ENCODE measurements at regions not wholly inside any gene's neighbourhood (a gene's known extent, or its start where the extent isn't known, plus 50 kb on each side); places are given as distances from the start of the nearest gene placed in this dataset.

DNA sequence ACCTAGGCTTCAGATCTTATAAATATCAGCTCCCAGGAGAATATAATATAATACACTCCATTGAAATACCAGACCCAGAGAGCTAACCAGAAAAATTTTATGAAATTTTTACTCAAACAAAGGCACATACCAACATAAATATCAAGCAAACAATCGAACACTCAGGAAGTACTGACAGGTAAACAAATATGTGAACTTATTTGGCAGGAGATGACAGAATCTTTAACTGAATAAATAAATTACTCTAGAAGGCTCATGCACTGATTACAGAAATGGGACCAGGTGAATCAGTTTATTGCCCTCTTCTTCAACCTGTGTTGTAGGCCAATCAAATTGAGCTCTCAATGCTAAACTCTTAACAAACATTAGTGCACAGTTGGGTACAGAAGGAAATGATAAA is 225.2 kb upstream of the PABPC4L start:
- Histone ChIP-seq H2AFZ (no peak overlapping the region), H3K4me3 (no peak overlapping the region), H3K4me2 (no peak overlapping the region), H3K4me1 (ENCODE audit: insufficient read depth) (no peaks in the 10 kb centered on the region), H3K27me3 (no peaks in the 10 kb centered on the region), H3K9me3 (ENCODE audit: low read depth) (no peaks in the 10 kb centered on the region), H3K9me2 (replicated peaks; ENCODE audit: insufficient read depth) (no peaks in the 10 kb centered on the region), H3K36me3 (replicated peaks; ENCODE audit: insufficient read depth, low read depth) (no peaks in the 10 kb centered on the region), H4K20me1 (ENCODE audit: insufficient read depth, poor library complexity, severe bottlenecking) (no peaks in the 10 kb centered on the region), H3K79me2 (no peaks in the 10 kb centered on the region), H3K27ac (no peak overlapping the region)
- WGBS (ENCODE audit: low lambda C conversion rate, missing lambda C conversion rate), result 62% methylated on average over 1 of the region's 1 CpG
- DNase-seq (ENCODE audit: low spot score), result no peak
- TF ChIP-seq EZH2 (IDR thresholded peaks at IDR 0.05; ENCODE audit: borderline replicate concordance), result no peak
- no peak for TF ChIP-seq EZH2phosphoT487 (IDR thresholded peaks at IDR 0.05; ENCODE audit: low read depth, severe bottlenecking, unreplicated experiment)
- TF ChIP-seq CTCF (IDR thresholded peaks at IDR 0.05; ENCODE audit: poor library complexity), result no peak

GRCh38 chr4:134425756-134426155 is 224.2 kb upstream of the PABPC4L start:
- TF ChIP-seq EZH2phosphoT487 (IDR thresholded peaks at IDR 0.05; ENCODE audit: low read depth, severe bottlenecking, unreplicated experiment) (no peak), CTCF (IDR thresholded peaks at IDR 0.05; ENCODE audit: poor library complexity) (no peak), EZH2 (IDR thresholded peaks at IDR 0.05; ENCODE audit: borderline replicate concordance) (no peak)
- 62% methylated on average over 3 of the region's 3 CpGs for WGBS (ENCODE audit: low lambda C conversion rate, missing lambda C conversion rate)
- H3K9me2 ChIP-seq (replicated peaks; ENCODE audit: insufficient read depth), result no peaks in the 10 kb centered on the region
- H3K27ac ChIP-seq, result no peak overlapping the region
- H2AFZ ChIP-seq, result no peak overlapping the region
- H3K36me3 ChIP-seq (replicated peaks; ENCODE audit: insufficient read depth, low read depth), result no peaks in the 10 kb centered on the region
- no peaks in the 10 kb centered on the region for H3K4me1 ChIP-seq (ENCODE audit: insufficient read depth)
- no peak for DNase-seq (ENCODE audit: low spot score)
- no peaks in the 10 kb centered on the region for H4K20me1 ChIP-seq (ENCODE audit: insufficient read depth, poor library complexity, severe bottlenecking)
- no peaks in the 10 kb centered on the region for H3K9me3 ChIP-seq (ENCODE audit: low read depth)
- no peaks in the 10 kb centered on the region for H3K27me3 ChIP-seq
- no peak overlapping the region for H3K4me3 ChIP-seq
- H3K4me2 ChIP-seq, result no peak overlapping the region
- no peaks in the 10 kb centered on the region for H3K79me2 ChIP-seq

DNA sequence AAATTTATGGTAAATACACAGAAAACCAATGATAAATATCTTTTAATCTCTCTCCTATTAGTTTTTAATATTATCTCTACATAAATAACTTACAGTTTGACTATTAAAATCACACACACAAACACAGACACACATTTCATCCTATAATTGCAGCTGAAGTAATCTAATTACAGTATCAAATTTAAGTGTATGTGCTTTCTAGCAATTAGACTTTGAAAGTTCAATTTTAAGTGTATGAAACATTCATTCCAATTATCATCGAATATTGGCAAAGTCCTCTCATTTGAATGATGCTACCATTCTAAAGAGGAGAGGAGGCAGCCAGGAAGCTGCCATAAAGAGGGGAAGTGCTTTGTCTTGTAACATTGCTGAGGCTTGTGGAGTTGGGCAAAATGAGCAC is 221.2 kb upstream of the PABPC4L start:
- WGBS (ENCODE audit: low lambda C conversion rate, missing lambda C conversion rate), result 76% methylated on average over 1 of the region's 1 CpG
- no peaks in the 10 kb centered on the region for H3K36me3 ChIP-seq (replicated peaks; ENCODE audit: insufficient read depth, low read depth)
- H2AFZ ChIP-seq, result no peak overlapping the region
- no peak overlapping the region for H3K4me2 ChIP-seq
- H3K27ac ChIP-seq, result no peak overlapping the region
- H3K9me2 ChIP-seq (replicated peaks; ENCODE audit: insufficient read depth), result no peaks in the 10 kb centered on the region
- no peaks in the 10 kb centered on the region for H3K79me2 ChIP-seq
- no peak overlapping the region for H3K4me3 ChIP-seq
- no peak for DNase-seq (ENCODE audit: low spot score)
- no peaks in the 10 kb centered on the region for H3K9me3 ChIP-seq (ENCODE audit: low read depth)
- no peaks in the 10 kb centered on the region for H3K4me1 ChIP-seq (ENCODE audit: insufficient read depth)
- H4K20me1 ChIP-seq (ENCODE audit: insufficient read depth, poor library complexity, severe bottlenecking), result no peaks in the 10 kb centered on the region
- no peaks in the 10 kb centered on the region for H3K27me3 ChIP-seq
- TF ChIP-seq EZH2 (IDR thresholded peaks at IDR 0.05; ENCODE audit: borderline replicate concordance), result no peak
- TF ChIP-seq EZH2phosphoT487 (IDR thresholded peaks at IDR 0.05; ENCODE audit: low read depth, severe bottlenecking, unreplicated experiment), result no peak

GRCh38 chr4:134421734-134422133 is 220.1 kb upstream of the PABPC4L start:
- Histone ChIP-seq H3K27me3 (no peaks in the 10 kb centered on the region), H3K27ac (no peak overlapping the region), H3K4me3 (no peak overlapping the region), H3K9me2 (replicated peaks; ENCODE audit: insufficient read depth) (no peaks in the 10 kb centered on the region), H3K4me2 (no peak overlapping the region), H4K20me1 (ENCODE audit: insufficient read depth, poor library complexity, severe bottlenecking) (no peaks in the 10 kb centered on the region), H3K4me1 (ENCODE audit: insufficient read depth) (no peaks in the 10 kb centered on the region), H3K36me3 (replicated peaks; ENCODE audit: insufficient read depth, low read depth) (no peaks in the 10 kb centered on the region), H2AFZ (no peak overlapping the region), H3K79me2 (no peaks in the 10 kb centered on the region), H3K9me3 (ENCODE audit: low read depth) (no peaks in the 10 kb centered on the region)
- TF ChIP-seq EZH2phosphoT487 (IDR thresholded peaks at IDR 0.05; ENCODE audit: low read depth, severe bottlenecking, unreplicated experiment), result no peak
- WGBS (ENCODE audit: low lambda C conversion rate, missing lambda C conversion rate), result 57% methylated on average over 3 of the region's 3 CpGs
- no peak for DNase-seq (ENCODE audit: low spot score)
